Lower leg skin (tissue), 4 donors: ENCODE measurements at regions not wholly inside any gene's neighbourhood (a gene's known extent, or its start where the extent isn't known, plus 50 kb on each side); places are given as distances from the start of the nearest gene placed in this dataset.

ENCODE experiments used
- DNase-seq, 2 donors: peaks; one replicate each; pipeline ENCODE4 v3.0.0-alpha.2; 2019; ENCODE audit warnings: low spot score in 2 of 2
- H3K4me3 ChIP-seq: fragments of 200-600 bp; sonication (generic); 2 replicates; pipeline ENCODE4 v1.5.1; 2017; ENCODE audit warnings: mild to moderate bottlenecking, low read depth; ENCODE audit not compliant: poor library complexity, severe bottlenecking
- POLR2A ChIP-seq, 2 donors: fragments of 450-650 bp; IDR thresholded peaks; one replicate each; pipeline ENCODE4 v1.6.1; 2016 to 2017; ENCODE audit warnings: antibody characterized with exemption in 2 of 2, mild to moderate bottlenecking in 1 of 2, moderate library complexity in 1 of 2
- WGBS, 2 donors: methylation state at CpG; one replicate each; pipeline ENCODE4 v1.1.5; 2018; 5-methylcytosine and 5-hydroxymethylcytosine counted together
- intact Hi-C: fragments of 100-400 bp; cut with DNase I; formaldehyde crosslinking; loops from one replicate; pipeline ENCODE4 v1.15.0; 2023; ENCODE audit warnings: low total_unique reads
- TF ChIP-seq, protein P1 (sequence below), 3 donors: fragments of 450-650 bp; IDR thresholded peaks; one replicate each; pipeline ENCODE4 v1.5.1; 2016; ENCODE audit warnings: antibody characterized with exemption in 3 of 3, mild to moderate bottlenecking in 3 of 3, moderate library complexity in 2 of 3

DNA sequence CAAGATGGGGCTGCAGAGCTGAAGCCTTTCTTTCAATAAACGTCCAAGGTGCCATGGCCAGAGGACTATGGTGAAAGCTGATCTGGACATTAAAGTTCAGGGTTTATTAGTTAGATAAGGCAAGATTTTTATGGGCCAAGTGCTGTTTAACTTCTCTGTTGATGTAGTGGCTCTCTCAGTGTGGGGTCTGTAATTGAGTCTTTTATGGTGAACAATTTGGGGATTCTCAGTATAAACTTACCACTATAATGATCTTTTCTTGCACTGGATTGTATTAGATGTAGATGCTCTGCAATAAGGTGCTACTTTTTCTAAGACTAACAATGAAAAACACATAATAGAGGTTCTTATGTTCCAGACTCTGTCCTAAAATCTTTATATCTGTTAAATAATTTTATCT lies 190.1 kb upstream of the KLF12 start:
- DNase-seq: no peak
- no peak overlapping the region for H3K4me3 ChIP-seq
- intact Hi-C loops: no loop called here
- TF ChIP-seq, protein P1, sequence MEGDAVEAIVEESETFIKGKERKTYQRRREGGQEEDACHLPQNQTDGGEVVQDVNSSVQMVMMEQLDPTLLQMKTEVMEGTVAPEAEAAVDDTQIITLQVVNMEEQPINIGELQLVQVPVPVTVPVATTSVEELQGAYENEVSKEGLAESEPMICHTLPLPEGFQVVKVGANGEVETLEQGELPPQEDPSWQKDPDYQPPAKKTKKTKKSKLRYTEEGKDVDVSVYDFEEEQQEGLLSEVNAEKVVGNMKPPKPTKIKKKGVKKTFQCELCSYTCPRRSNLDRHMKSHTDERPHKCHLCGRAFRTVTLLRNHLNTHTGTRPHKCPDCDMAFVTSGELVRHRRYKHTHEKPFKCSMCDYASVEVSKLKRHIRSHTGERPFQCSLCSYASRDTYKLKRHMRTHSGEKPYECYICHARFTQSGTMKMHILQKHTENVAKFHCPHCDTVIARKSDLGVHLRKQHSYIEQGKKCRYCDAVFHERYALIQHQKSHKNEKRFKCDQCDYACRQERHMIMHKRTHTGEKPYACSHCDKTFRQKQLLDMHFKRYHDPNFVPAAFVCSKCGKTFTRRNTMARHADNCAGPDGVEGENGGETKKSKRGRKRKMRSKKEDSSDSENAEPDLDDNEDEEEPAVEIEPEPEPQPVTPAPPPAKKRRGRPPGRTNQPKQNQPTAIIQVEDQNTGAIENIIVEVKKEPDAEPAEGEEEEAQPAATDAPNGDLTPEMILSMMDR (IDR thresholded peaks at IDR 0.05): no peak
- TF ChIP-seq POLR2A (IDR thresholded peaks at IDR 0.05): no peak
- WGBS, 2 donors: 76 to 94% methylated on average over 1 of the region's 1 CpG

DNA sequence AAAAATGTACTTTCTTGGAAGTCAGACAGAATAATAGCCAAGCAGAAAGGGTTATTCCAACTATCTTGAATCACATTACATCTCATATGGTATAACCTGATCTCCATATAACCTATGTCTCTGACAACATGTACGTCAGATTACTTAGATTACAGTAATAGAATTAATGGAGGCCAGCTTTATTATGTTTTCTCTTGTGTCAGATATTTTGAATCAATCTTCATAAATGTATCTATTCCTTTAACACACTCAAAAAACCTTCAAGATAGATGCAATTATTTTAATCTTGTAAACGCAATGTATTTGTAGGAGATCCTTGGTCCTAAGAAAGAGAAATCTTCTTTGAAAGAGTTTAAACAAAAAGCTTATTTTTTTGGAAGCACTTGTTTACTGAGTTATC lies 188.4 kb upstream of the KLF12 start:
- intact Hi-C loops: no loop called here
- no peak overlapping the region for H3K4me3 ChIP-seq
- no peak for DNase-seq
- TF ChIP-seq, protein P1 (IDR thresholded peaks at IDR 0.05): no peak
- no peak for TF ChIP-seq POLR2A (IDR thresholded peaks at IDR 0.05)
- 93 to 95% methylated on average over 2 of the region's 2 CpGs for WGBS, 2 donors

DNA sequence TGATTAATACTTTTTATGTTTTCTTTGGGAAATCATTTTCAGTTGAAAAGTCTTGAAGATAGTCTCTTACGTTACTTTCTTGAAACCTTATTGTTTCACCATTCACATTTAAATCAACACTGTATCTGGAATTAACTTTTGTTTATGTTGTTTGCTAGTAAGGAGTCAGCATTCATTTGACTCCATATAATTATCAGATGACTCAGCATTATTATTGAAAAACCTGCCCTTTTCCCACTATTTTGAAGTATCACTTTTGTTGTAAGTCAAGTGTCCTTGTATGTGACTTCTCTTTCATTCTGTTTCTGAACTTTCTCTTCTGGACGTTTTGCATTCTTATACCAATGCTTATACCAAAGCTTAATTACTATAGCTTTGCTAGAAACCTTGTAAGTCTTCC lies 186.1 kb upstream of the KLF12 start:
- WGBS, 2 donors: 78 to 79% methylated on average over 2 of the region's 2 CpGs
- intact Hi-C loops: no loop called here
- TF ChIP-seq POLR2A (IDR thresholded peaks at IDR 0.05): no peak
- TF ChIP-seq, protein P1 (IDR thresholded peaks at IDR 0.05): no peak
- no peak for DNase-seq
- H3K4me3 ChIP-seq: no peak overlapping the region

DNA sequence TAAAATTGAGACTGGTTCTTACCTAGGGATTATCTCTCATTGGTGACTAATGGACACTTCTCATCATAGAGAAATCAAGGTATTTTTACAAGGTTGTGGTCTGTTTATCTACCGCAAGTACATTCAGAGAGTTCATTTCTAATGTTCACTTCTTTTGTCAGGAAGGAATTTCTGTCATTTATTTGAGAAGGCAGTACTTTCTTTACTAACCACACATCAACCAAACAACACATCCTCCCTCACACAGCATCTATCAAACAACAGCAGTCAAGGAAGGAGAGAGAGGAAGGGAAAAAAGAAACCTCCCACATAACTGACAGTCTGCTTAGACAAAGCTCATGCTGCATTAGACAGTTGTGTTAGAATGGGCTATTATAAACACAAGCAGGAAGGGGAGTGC lies 182.3 kb upstream of the KLF12 start:
- DNase-seq: no peak
- no peak for TF ChIP-seq POLR2A (IDR thresholded peaks at IDR 0.05)
- TF ChIP-seq, protein P1 (IDR thresholded peaks at IDR 0.05): no peak
- 90 to 95% methylated on average over 1 of the region's 1 CpG for WGBS, 2 donors
- no peak overlapping the region for H3K4me3 ChIP-seq
- intact Hi-C loops: no loop called here

DNA sequence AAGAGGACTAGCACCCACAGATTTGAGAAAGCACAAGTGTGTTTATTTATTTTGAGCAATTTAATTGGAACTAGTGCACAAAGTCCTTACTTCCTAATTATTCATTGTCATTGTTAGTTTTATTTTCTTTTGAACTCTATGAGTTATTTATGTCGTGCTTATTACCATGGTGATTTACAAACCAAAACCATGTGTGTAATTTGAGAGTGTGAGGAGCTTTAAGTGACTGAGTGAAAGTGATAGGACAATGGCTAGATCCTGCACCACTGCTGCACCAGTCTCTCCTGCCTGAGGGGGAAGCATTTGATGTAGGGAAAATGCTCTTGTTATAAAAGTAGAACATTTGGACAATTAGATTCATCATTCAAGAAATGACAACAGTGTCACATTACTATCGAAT lies 172.3 kb upstream of the KLF12 start:
- intact Hi-C loops: no loop called here
- no peak for DNase-seq
- WGBS, 2 donors: 17 to 18% methylated on average over 2 of the region's 2 CpGs
- TF ChIP-seq POLR2A (IDR thresholded peaks at IDR 0.05): no peak
- TF ChIP-seq, protein P1 (IDR thresholded peaks at IDR 0.05): no peak
- no peak overlapping the region for H3K4me3 ChIP-seq

DNA sequence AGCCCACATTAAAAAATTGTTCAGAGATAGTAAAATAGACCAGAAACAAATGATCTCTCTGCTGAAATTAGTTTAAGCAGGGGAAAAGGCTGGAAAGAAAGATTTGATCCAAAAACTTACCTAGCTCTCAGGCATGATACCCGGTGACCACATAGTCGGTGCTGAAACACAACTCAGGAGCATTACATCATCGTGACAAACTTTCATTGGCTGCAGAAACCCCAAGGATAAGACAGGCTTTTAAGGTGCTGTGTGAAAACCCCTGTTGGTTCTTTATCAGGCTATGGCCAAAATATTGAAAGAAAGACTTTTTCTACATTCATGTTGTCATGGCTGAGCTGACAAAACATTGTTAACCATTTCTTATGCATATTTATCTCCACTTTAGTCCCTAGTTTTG lies 171.7 kb upstream of the KLF12 start:
- intact Hi-C loops: no loop called here
- 26 to 29% methylated on average over 3 of the region's 3 CpGs for WGBS, 2 donors
- no peak for DNase-seq
- TF ChIP-seq, protein P1 (IDR thresholded peaks at IDR 0.05): no peak
- TF ChIP-seq POLR2A (IDR thresholded peaks at IDR 0.05): no peak
- H3K4me3 ChIP-seq: no peak overlapping the region
